Right atrium auricular region (tissue), 2 donors: ENCODE measurements at regions not wholly inside any gene's neighbourhood (a gene's known extent, or its start where the extent isn't known, plus 50 kb on each side); places are given as distances from the start of the nearest gene placed in this dataset.
"Not testable (repeated sequence)": the region's sequence is repeated elsewhere in the genome, so short reads cannot be mapped to it uniquely, and the experiment has no call there.

Experiments used
- DNase-seq: peaks from one replicate; pipeline ENCODE4 v3.0.0-alpha.2; 2019; ENCODE audit warnings: low spot score
- H3K27ac ChIP-seq, 2 donors: fragments of 200-600 bp; sonication (generic); 1 replicate in 1 of 2; 2 replicates in 1 of 2; pipeline ENCODE4 v1.5.1; 2016 to 2019
- H3K27me3 ChIP-seq, 2 donors: fragments of 200-600 bp; sonication (generic); one replicate each; pipeline versions ENCODE4 v1.5.1 to v1.6.0; 2017 to 2019
- H3K36me3 ChIP-seq: fragments of 200-600 bp; sonication (generic); one replicate; pipeline ENCODE4 v1.5.1; 2016
- H3K4me1 ChIP-seq, 2 donors: fragments of 200-600 bp; sonication (generic); one replicate each; pipeline versions ENCODE4 v1.5.1 to v1.6.0; 2017 to 2019
- H3K4me3 ChIP-seq, 2 donors: fragments of 200-600 bp; sonication (generic); 1 replicate in 1 of 2; 2 replicates in 1 of 2; pipeline ENCODE4 v1.5.1; 2017 to 2019; ENCODE audit warnings: mild to moderate bottlenecking in 1 of 2, moderate library complexity in 1 of 2
- H3K9me3 ChIP-seq, 2 donors: fragments of 200-600 bp; sonication (generic); one replicate each; pipeline ENCODE4 v1.5.1; 2019
- CTCF ChIP-seq, 2 donors: fragments of 200-600 bp; sonication (generic); IDR thresholded peaks; one replicate each; pipeline ENCODE4 v1.5.1; 2019; ENCODE audit warnings: antibody characterized with exemption in 2 of 2

GRCh38 chr19:22527554-22527953, 105.4 kb upstream of the ZNF98 start:
- H3K36me3 ChIP-seq, result no peaks in the 10 kb centered on the region
- H3K9me3 ChIP-seq, result no peaks in the 10 kb centered on the region
- H3K27ac ChIP-seq, result peak overlapping the region in 1 of 2 donors; percentile 48
- H3K27me3 ChIP-seq, result no peaks in the 10 kb centered on the region
- peak overlapping the region in 1 of 2 donors; percentile 26 for H3K4me3 ChIP-seq
- TF ChIP-seq CTCF (IDR thresholded peaks at IDR 0.05), result no peak
- no peak for DNase-seq
- peaks cover 0 to 3% of the 10 kb centered on the region in 2 donors for H3K4me1 ChIP-seq

- peaks cover 0 to 3% of the 10 kb centered on the region in 2 donors for H3K4me1 ChIP-seq
- H3K9me3 ChIP-seq, result no peaks in the 10 kb centered on the region
- no peak for DNase-seq
- H3K27me3 ChIP-seq, result no peaks in the 10 kb centered on the region
- peak overlapping the region in 1 of 2 donors; percentile 48 for H3K27ac ChIP-seq
- H3K4me3 ChIP-seq, result peak overlapping the region in 1 of 2 donors; percentile 26
- TF ChIP-seq CTCF (IDR thresholded peaks at IDR 0.05), result no peak
- no peaks in the 10 kb centered on the region for H3K36me3 ChIP-seq
Observed at GRCh38 chr19:22526661-22527272, 104.6 kb upstream of the ZNF98 start.

- H3K4me3 ChIP-seq, result no peak overlapping the region
- H3K27me3 ChIP-seq, result no peaks in the 10 kb centered on the region
- H3K4me1 ChIP-seq, result peaks cover 0 to 3% of the 10 kb centered on the region in 2 donors
- no peaks in the 10 kb centered on the region for H3K36me3 ChIP-seq
- no peaks in the 10 kb centered on the region for H3K9me3 ChIP-seq
- TF ChIP-seq CTCF (IDR thresholded peaks at IDR 0.05), result no peak
- no peak overlapping the region for H3K27ac ChIP-seq
- DNase-seq, result no peak
Observed at GRCh38 chr19:22523940-22524339, 101.8 kb upstream of the ZNF98 start.

- not testable (repeated sequence) for H3K27ac ChIP-seq, H3K9me3 ChIP-seq, H3K4me3 ChIP-seq, DNase-seq, H3K27me3 ChIP-seq, H3K4me1 ChIP-seq, H3K36me3 ChIP-seq
Observed at GRCh38 chr19:22519562-22519961, 97.4 kb upstream of the ZNF98 start.

- Histone ChIP-seq H3K27me3 (no peaks in the 10 kb centered on the region), H3K9me3 (peaks cover 0 to 8% of the 10 kb centered on the region in 2 donors), H3K4me1 (no peaks in the 10 kb centered on the region), H3K4me3 (no peak overlapping the region), H3K27ac (no peak overlapping the region), H3K36me3 (no peaks in the 10 kb centered on the region)
- no peak for DNase-seq
- TF ChIP-seq CTCF (IDR thresholded peaks at IDR 0.05), result no peak
Observed at GRCh38 chr19:22519152-22519551, 97.0 kb upstream of the ZNF98 start.

GRCh38 chr19:22517496-22518411, 95.6 kb upstream of the ZNF98 start:
- no peak for DNase-seq
- no peaks in the 10 kb centered on the region for H3K27me3 ChIP-seq
- H3K9me3 ChIP-seq, result peaks cover 0 to 8% of the 10 kb centered on the region in 2 donors
- no peaks in the 10 kb centered on the region for H3K4me1 ChIP-seq
- H3K36me3 ChIP-seq, result no peaks in the 10 kb centered on the region
- H3K4me3 ChIP-seq, result no peak overlapping the region
- H3K27ac ChIP-seq, result no peak overlapping the region
- TF ChIP-seq CTCF (IDR thresholded peaks at IDR 0.05), result no peak
